ENCODE measurements at regions not wholly inside any gene's neighbourhood (a gene's known extent, or its start where the extent isn't known, plus 50 kb on each side); places are given as distances from the start of the nearest gene placed in this dataset.

DNA sequence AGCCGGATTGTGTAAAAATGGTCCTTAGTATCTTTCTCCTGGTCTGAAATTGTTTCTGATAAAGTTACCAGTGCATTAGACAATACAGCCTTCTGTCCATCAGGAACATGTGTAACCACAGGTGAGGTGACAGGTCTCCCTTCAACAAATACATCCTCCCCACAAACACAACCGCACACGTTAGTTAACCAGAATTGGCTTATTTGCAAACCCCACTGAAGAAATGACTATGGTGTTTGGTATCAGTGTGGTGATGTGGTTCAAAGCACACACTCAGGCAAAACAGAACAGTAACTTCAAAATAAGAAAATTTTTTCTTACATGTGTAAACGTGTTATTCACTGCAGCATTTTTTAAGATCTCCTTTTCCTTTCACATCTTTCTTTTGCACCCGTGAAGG, 517.2 kb upstream of the NR5A2 start:
- under 1% methylated on average over 5 of the region's 5 CpGs for WGBS (ENCODE audit: low lambda C conversion rate)
- H3K4me2 ChIP-seq (ENCODE audit: low read depth, low read length): no peak overlapping the region
- H3K36me3 ChIP-seq (replicated peaks in 1 of 2; ENCODE audit: control insufficient read depth in 1 of 2, insufficient read depth in 2 of 2, low read length in 2 of 2): no peaks in the 10 kb centered on the region
- no peaks in the 10 kb centered on the region for H3K9me3 ChIP-seq (ENCODE audit: low read length)
- in situ Hi-C loops (cut with HindIII; ENCODE audit: extremely low pct_ligation_motif_present, low pct_unique_long_range_greater_than_20kb) (no loop called here), intact Hi-C loops (cut with micrococcal nuclease; ENCODE audit: unreplicated experiment) (no loop called here)
- DNase-seq (ENCODE audit: low spot score) (no peak), ATAC-seq (no peak), FAIRE-seq (no peak)
- no peak overlapping the region for H3K4me3 ChIP-seq (replicated peaks in 1 of 3; ENCODE audit: insufficient read depth in 1 of 3, low read depth in 2 of 3, low read length in 3 of 3)
- no peak overlapping the region for H3K27ac ChIP-seq (ENCODE audit: extremely low read length, insufficient read depth, low read length)
- H2AFZ ChIP-seq (ENCODE audit: low read length): no peak overlapping the region
- no TSS peak for BruUV-seq (replicated peaks)
- ChIA-PET CTCF (ENCODE audit: low intra/inter-chr PET ratio, low total read pairs) (no interaction called here), POLR2A (no interaction called here)
- H3K79me2 ChIP-seq (ENCODE audit: insufficient read depth, low read length): no peaks in the 10 kb centered on the region
- H3K4me1 ChIP-seq (ENCODE audit: insufficient read depth, low read length): no peaks in the 10 kb centered on the region
- H3K27me3 ChIP-seq (ENCODE audit: control insufficient read depth in 1 of 2, insufficient read depth in 2 of 2, low read length in 2 of 2): no peaks in the 10 kb centered on the region
- no peaks in the 10 kb centered on the region for H4K20me1 ChIP-seq (ENCODE audit: insufficient read depth, low read length)
- TF ChIP-seq CENPX (CRISPR knock-in tag; IDR thresholded peaks at IDR 0.05) (no peak), PLRG1 (conservative IDR thresholded peaks at IDR 0.05) (no peak), ATAD3A (CRISPR knock-in tag; IDR thresholded peaks at IDR 0.05) (no peak), BRD4 (CRISPR knock-in tag; IDR thresholded peaks at IDR 0.05) (no peak), FOXM1 (CRISPR knock-in tag; IDR thresholded peaks at IDR 0.05) (no peak), ZNF292 (CRISPR knock-in tag; IDR thresholded peaks at IDR 0.05; ENCODE audit: borderline replicate concordance, low read depth) (no peak), ZBTB10 (CRISPR knock-in tag; IDR thresholded peaks at IDR 0.05; ENCODE audit: borderline replicate concordance) (no peak), HNF1B (CRISPR knock-in tag; IDR thresholded peaks at IDR 0.05) (no peak)
- H3K9ac ChIP-seq (ENCODE audit: insufficient read depth, low read depth, low read length): no peak overlapping the region
